ENCODE measurements at regions not wholly inside any gene's neighbourhood (a gene's known extent, or its start where the extent isn't known, plus 50 kb on each side); places are given as distances from the start of the nearest gene placed in this dataset.
A peak's percentile ranks its signal among the peaks of the same experiment; 100 is the strongest.

- peaks cover 9% of the 10 kb centered on the region for H3K27me3 Mint-ChIP-seq
- CTCF ChIA-PET: no interaction called here
- no peaks in the 10 kb centered on the region for H3K36me3 Mint-ChIP-seq (ENCODE audit: low read depth)
- no peak overlapping the region for H3K27ac Mint-ChIP-seq
- peaks cover 14% of the 10 kb centered on the region for H3K4me1 Mint-ChIP-seq
- POLR2A ChIA-PET: no interaction called here
- no peak overlapping the region for H3K4me3 Mint-ChIP-seq
- no peak for DNase-seq
- H3K9me3 Mint-ChIP-seq: no peaks in the 10 kb centered on the region
Observed at GRCh38 chr11:11169715-11170351, 183.2 kb downstream of the CSNK2A3 start.

GRCh38 chr11:11167806-11168205 is 185.2 kb downstream of the CSNK2A3 start:
- ChIA-PET CTCF (no interaction called here), POLR2A (no interaction called here)
- H3K36me3 Mint-ChIP-seq (ENCODE audit: low read depth): no peaks in the 10 kb centered on the region
- no peak overlapping the region for H3K27ac Mint-ChIP-seq
- peaks cover 14% of the 10 kb centered on the region for H3K4me1 Mint-ChIP-seq
- peaks cover 15% of the 10 kb centered on the region for H3K27me3 Mint-ChIP-seq
- no peak for DNase-seq
- no peaks in the 10 kb centered on the region for H3K9me3 Mint-ChIP-seq
- no peak overlapping the region for H3K4me3 Mint-ChIP-seq

GRCh38 chr11:11164334-11164690 is 188.7 kb downstream of the CSNK2A3 start:
- Mint-ChIP-seq H3K4me1 (no peaks in the 10 kb centered on the region), H3K27ac (no peak overlapping the region), H3K36me3 (ENCODE audit: low read depth) (no peaks in the 10 kb centered on the region), H3K27me3 (peaks cover 22% of the 10 kb centered on the region), H3K4me3 (no peak overlapping the region), H3K9me3 (peaks cover 2% of the 10 kb centered on the region)
- CTCF ChIA-PET: no interaction called here
- POLR2A ChIA-PET: no interaction called here
- no peak for DNase-seq

- H3K27me3 Mint-ChIP-seq: peaks cover 22% of the 10 kb centered on the region
- no peak overlapping the region for H3K27ac Mint-ChIP-seq
- ChIA-PET CTCF (no interaction called here), POLR2A (no interaction called here)
- H3K36me3 Mint-ChIP-seq (ENCODE audit: low read depth): no peaks in the 10 kb centered on the region
- no peak overlapping the region for H3K4me3 Mint-ChIP-seq
- no peak for DNase-seq
- H3K4me1 Mint-ChIP-seq: no peaks in the 10 kb centered on the region
- peaks cover 2% of the 10 kb centered on the region for H3K9me3 Mint-ChIP-seq
Observed at GRCh38 chr11:11163669-11164333, 189.2 kb downstream of the CSNK2A3 start.

GRCh38 chr11:11163236-11163635 is 189.8 kb downstream of the CSNK2A3 start:
- H3K4me3 Mint-ChIP-seq: no peak overlapping the region
- no peak overlapping the region for H3K27ac Mint-ChIP-seq
- CTCF ChIA-PET: no interaction called here
- DNase-seq: no peak
- peaks cover 2% of the 10 kb centered on the region for H3K9me3 Mint-ChIP-seq
- H3K36me3 Mint-ChIP-seq (ENCODE audit: low read depth): no peaks in the 10 kb centered on the region
- H3K4me1 Mint-ChIP-seq: no peaks in the 10 kb centered on the region
- H3K27me3 Mint-ChIP-seq: peaks cover 22% of the 10 kb centered on the region
- POLR2A ChIA-PET: no interaction called here

GRCh38 chr11:11157185-11157584 is 195.9 kb downstream of the CSNK2A3 start:
- Mint-ChIP-seq H3K27me3 (peaks cover 5% of the 10 kb centered on the region), H3K36me3 (ENCODE audit: low read depth) (peaks cover 5% of the 10 kb centered on the region), H3K9me3 (peaks cover 2% of the 10 kb centered on the region), H3K4me3 (no peak overlapping the region), H3K27ac (no peak overlapping the region), H3K4me1 (peaks cover 21% of the 10 kb centered on the region)
- ChIA-PET POLR2A (interaction anchor here (0.7 to 1.7 kb wide), 2 partner anchors 9 to 348 kb away, joined by 3 to 5 read pairs; partner anchors contain the start of gene EIF4G2), CTCF (interaction anchor here (0.7 to 4.4 kb wide), 10 partner anchors 9 to 240 kb away, joined by 3 to 29 read pairs (median 4); no protein-coding TSS in a partner anchor)
- peak; percentile 44 for DNase-seq

- no peaks in the 10 kb centered on the region for H3K27me3 Mint-ChIP-seq
Observed at GRCh38 chr11:11155962-11156815, 196.9 kb downstream of the CSNK2A3 start.

GRCh38 chr11:11152877-11153276 is 200.2 kb downstream of the CSNK2A3 start:
- Mint-ChIP-seq H3K4me1 (peaks cover 55% of the 10 kb centered on the region), H3K9me3 (no peaks in the 10 kb centered on the region), H3K4me3 (no peak overlapping the region), H3K27me3 (no peaks in the 10 kb centered on the region), H3K27ac (no peak overlapping the region), H3K36me3 (ENCODE audit: low read depth) (peaks cover 5% of the 10 kb centered on the region)
- no peak for DNase-seq
- ChIA-PET POLR2A (no interaction called here), CTCF (interaction anchor here (0.6 kb wide), 1 partner anchor 1038 kb away, joined by 3 read pairs; no protein-coding TSS in a partner anchor)

More at GRCh38 chr11:11155962-11156815, 196.9 kb downstream of the CSNK2A3 start:
- peaks cover 5% of the 10 kb centered on the region for H3K36me3 Mint-ChIP-seq (ENCODE audit: low read depth)
- DNase-seq: peak; percentile 64
- H3K4me1 Mint-ChIP-seq: peaks cover 22% of the 10 kb centered on the region
- CTCF ChIA-PET: interaction anchor here (0.9 to 4.4 kb wide), 9 partner anchors 8 to 239 kb away, joined by 3 to 29 read pairs (median 4); no protein-coding TSS in a partner anchor
- peaks cover 2% of the 10 kb centered on the region for H3K9me3 Mint-ChIP-seq
- peak overlapping the region; percentile 68 for H3K4me3 Mint-ChIP-seq
- POLR2A ChIA-PET: interaction anchor here (0.6 to 1.7 kb wide), 3 partner anchors 8 to 347 kb away, joined by 3 to 5 read pairs (median 3); partner anchors contain the start of gene EIF4G2
- H3K27ac Mint-ChIP-seq: peak overlapping the region; percentile 55

- CTCF ChIA-PET: interaction anchor here (2.0 to 2.4 kb wide), 2 partner anchors 8 to 122 kb away, joined by 6 to 8 read pairs; no protein-coding TSS in a partner anchor
- peak overlapping the region; percentile 53 for H3K4me3 Mint-ChIP-seq
Observed at GRCh38 chr11:11149671-11150459, 203.2 kb downstream of the CSNK2A3 start.

GRCh38 chr11:11148596-11148995 is 204.5 kb downstream of the CSNK2A3 start:
- ChIA-PET POLR2A (interaction anchor here (1.7 kb wide), 1 partner anchor 8 kb away, joined by 5 read pairs; no protein-coding TSS in a partner anchor), CTCF (interaction anchor here (2.0 kb wide), 1 partner anchor 9 kb away, joined by 8 read pairs; no protein-coding TSS in a partner anchor)
- Mint-ChIP-seq H3K27me3 (no peaks in the 10 kb centered on the region), H3K36me3 (ENCODE audit: low read depth) (peaks cover 9% of the 10 kb centered on the region), H3K4me3 (no peak overlapping the region), H3K4me1 (peaks cover 38% of the 10 kb centered on the region), H3K27ac (no peak overlapping the region), H3K9me3 (no peaks in the 10 kb centered on the region)
- DNase-seq: no peak

More at GRCh38 chr11:11149671-11150459, 203.2 kb downstream of the CSNK2A3 start:
- POLR2A ChIA-PET: interaction anchor here (0.6 to 1.3 kb wide), 2 partner anchors 31 to 341 kb away, joined by 3 to 4 read pairs; partner anchors contain the start of gene EIF4G2
- Mint-ChIP-seq H3K27ac (peak overlapping the region; percentile 71), H3K9me3 (no peaks in the 10 kb centered on the region), H3K36me3 (ENCODE audit: low read depth) (peaks cover 9% of the 10 kb centered on the region), H3K4me1 (peaks cover 40% of the 10 kb centered on the region), H3K27me3 (no peaks in the 10 kb centered on the region)
- DNase-seq: peak; percentile 51

- H3K27ac Mint-ChIP-seq: no peak overlapping the region
- peaks cover 9% of the 10 kb centered on the region for H3K36me3 Mint-ChIP-seq (ENCODE audit: low read depth)
- ChIA-PET CTCF (interaction anchor here (2.0 kb wide), 1 partner anchor 9 kb away, joined by 8 read pairs; no protein-coding TSS in a partner anchor), POLR2A (interaction anchor here (1.7 kb wide), 1 partner anchor 9 kb away, joined by 5 read pairs; no protein-coding TSS in a partner anchor)
- H3K27me3 Mint-ChIP-seq: no peaks in the 10 kb centered on the region
- H3K4me1 Mint-ChIP-seq: peaks cover 38% of the 10 kb centered on the region
- DNase-seq: no peak
- H3K4me3 Mint-ChIP-seq: no peak overlapping the region
- no peaks in the 10 kb centered on the region for H3K9me3 Mint-ChIP-seq
Observed at GRCh38 chr11:11148104-11148509, 204.9 kb downstream of the CSNK2A3 start.

- DNase-seq: no peak
- Mint-ChIP-seq H3K9me3 (no peaks in the 10 kb centered on the region), H3K36me3 (ENCODE audit: low read depth) (peaks cover 4% of the 10 kb centered on the region), H3K4me3 (no peak overlapping the region), H3K4me1 (peaks cover 38% of the 10 kb centered on the region), H3K27me3 (no peaks in the 10 kb centered on the region), H3K27ac (no peak overlapping the region)
- CTCF ChIA-PET: no interaction called here
- POLR2A ChIA-PET: no interaction called here
Observed at GRCh38 chr11:11146830-11147229, 206.2 kb downstream of the CSNK2A3 start.

Data from activated CD4-positive, alpha-beta memory T cell treated with anti-CD3 and anti-CD28 coated beads, Interleukin-2, amount 10 ng/mL, durations not matched to agents 7 days and 5 days (primary cell).